Left cardiac atrium (tissue), 4 donors: ENCODE measurements at regions not wholly inside any gene's neighbourhood (a gene's known extent, or its start where the extent isn't known, plus 50 kb on each side); places are given as distances from the start of the nearest gene placed in this dataset.
"Not testable (repeated sequence)": the region's sequence is repeated elsewhere in the genome, so short reads cannot be mapped to it uniquely, and the experiment has no call there.

Experiments used
- ATAC-seq, 2 donors: fragments of 200-7000 bp; cut with Tn5 transposase; one replicate each; pipeline ENCODE4 v1.9.1; 2020; ENCODE audit warnings: mild to moderate bottlenecking in 2 of 2, moderate library complexity in 2 of 2
- DNase-seq: peaks from one replicate; pipeline ENCODE4 v3.0.0-alpha.2; 2020
- intact Hi-C, 2 donors: fragments of 100-400 bp; cut with DNase I; formaldehyde crosslinking; loops; one replicate each; pipeline versions ENCODE4 v1.14.1 to v1.15.1; 2022 to 2023
- donor health status: DM: no; HTN: yes; CAD: no.
- donor health status: DM: no; HTN: yes; CAD: no; lungs with severe emphysema.
- donor health status: DM: yes; HTN: yes; CAD: no.
- donor health status: Dilated cardiomyopathy.

DNA sequence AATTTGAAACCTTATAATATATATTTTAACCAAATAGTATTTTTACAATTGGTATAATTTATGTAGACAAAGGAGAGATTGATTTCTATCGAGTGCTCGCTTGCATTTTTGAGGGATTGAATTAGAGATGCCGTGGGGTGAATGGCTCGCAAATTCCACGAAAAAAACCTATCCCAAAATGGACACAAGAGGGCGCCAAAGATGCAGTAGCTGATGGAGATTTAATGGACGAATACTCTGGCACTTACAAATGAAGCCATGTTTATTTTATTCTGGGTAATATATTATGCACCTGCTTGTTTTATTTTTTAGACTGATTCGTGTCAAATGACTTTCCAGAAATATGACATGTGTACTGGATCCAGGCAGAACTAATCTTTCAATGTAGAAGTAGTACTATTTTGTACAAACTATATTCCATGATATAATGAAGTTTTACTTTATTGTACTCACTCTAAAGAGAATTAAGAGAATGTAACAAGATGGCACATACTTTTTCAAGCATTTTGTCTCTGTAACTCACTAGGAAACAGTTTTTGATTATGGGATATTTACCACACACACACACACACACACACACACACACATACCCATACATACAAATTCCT lies 505.4 kb downstream of the PLCL1 start:
- intact Hi-C loops: loop anchor here in 1 of 2 donors (5.0 kb wide), 1 partner anchor 1178 kb away; no protein-coding TSS in a partner anchor
- ATAC-seq (peak in 1 of 2 donors; percentile 23), DNase-seq (no peak)

DNA sequence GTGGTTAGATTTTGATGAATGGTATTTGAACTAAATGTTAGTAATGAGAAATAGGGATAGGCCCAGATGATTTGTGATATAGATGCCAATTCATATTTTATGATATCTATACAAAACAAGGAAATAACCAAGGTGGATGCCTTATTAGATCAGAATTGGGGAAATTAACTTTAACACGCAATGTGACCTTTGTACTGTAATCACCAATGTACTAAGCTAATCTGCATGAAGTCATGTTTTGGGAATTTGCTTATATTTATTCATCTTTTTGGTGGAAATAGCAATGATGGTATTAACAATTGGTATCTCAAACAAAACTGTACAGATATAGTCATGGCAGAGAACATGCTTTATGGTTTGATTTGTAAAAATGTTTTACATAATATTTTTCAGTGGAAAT lies 504.7 kb downstream of the PLCL1 start:
- DNase-seq: no peak
- ATAC-seq: no peak
- intact Hi-C loops: no loop called here

DNA sequence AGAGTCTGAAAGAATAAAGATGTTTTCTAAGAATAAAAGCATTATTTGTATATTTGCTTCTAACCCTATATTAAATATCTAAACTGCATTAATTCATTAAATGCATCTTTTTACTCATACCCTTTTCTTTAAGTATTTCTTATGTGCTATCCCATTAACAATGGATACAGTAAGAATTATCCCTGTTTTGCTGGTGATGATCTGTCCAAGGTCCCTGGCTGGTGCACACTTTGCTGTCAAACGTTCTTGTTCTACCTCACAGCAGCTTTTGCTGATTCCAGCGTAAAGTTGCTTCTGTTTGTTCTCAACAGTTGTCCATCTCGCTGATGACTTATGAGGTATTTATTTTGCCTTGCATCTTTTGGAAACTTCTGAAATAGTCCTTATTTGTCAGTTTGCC lies 504.0 kb downstream of the PLCL1 start:
- ATAC-seq (no peak), DNase-seq (no peak)
- intact Hi-C loops: no loop called here

DNA sequence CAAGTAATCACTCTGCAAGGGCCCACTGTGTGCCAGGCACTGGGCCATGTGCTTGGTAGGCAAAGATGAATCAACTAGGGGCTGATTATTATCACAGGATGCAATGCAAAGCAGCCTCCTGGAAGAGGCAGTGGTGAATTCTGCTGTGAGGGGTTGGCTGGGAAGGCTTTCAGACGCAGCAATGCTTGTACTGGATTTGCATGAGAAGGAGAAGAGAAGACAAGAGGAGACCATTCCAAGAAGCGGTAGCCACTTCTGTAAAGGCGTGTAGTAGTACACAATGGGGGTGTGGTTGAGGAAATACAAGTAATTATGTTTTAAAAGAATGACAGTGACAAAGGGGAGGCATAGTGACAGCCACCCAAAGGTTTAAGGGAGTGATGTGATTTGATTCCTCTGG lies 502.7 kb downstream of the PLCL1 start:
- DNase-seq (no peak), ATAC-seq (no peak)
- intact Hi-C loops: no loop called here

DNA sequence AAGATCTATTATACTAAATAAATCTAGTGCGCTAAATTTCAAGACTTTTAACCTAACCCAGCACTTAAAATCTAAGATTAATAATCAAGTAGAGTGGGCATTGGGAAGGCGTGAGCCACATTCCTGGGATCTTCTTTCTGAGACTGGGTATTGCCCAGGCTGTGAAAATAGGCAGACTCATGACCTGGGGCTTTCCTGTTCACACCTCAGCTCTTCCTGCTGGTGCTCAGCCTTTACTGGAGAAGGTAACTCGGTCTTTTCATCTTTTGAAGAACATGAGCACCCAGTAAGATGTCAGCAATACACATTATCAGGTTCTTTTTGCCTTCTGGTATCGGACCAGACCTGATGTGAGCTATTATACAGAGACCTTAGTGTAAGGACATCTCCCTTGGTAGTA lies 500.5 kb downstream of the PLCL1 start:
- intact Hi-C loops: no loop called here
- no peak for DNase-seq
- ATAC-seq: no peak

DNA sequence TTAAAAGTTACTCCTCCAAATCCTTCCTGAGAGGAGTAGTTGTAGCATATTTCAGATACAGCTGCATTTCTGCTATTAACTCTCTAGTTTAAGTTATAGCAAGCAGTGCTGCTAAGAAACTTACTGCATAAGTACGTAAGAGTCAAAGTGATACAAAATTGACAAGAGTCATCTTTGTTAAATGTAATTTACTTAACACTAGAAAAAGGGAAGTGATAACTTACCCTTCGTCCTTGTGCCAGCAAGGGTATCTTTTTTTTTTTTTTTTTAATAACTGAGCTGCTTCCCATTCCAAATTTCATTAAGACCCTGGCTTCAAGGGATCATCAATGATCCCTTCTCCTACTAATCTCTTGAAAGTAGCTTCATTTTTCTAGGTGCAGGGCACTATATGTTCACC lies 493.0 kb downstream of the PLCL1 start:
- intact Hi-C loops: loop anchor here (2.0 to 5.0 kb wide), 2 partner anchors 495 kb away; partner anchors contain the start of gene PLCL1 (in 1 of the 2)
- ATAC-seq (no peak), DNase-seq (no peak)

DNA sequence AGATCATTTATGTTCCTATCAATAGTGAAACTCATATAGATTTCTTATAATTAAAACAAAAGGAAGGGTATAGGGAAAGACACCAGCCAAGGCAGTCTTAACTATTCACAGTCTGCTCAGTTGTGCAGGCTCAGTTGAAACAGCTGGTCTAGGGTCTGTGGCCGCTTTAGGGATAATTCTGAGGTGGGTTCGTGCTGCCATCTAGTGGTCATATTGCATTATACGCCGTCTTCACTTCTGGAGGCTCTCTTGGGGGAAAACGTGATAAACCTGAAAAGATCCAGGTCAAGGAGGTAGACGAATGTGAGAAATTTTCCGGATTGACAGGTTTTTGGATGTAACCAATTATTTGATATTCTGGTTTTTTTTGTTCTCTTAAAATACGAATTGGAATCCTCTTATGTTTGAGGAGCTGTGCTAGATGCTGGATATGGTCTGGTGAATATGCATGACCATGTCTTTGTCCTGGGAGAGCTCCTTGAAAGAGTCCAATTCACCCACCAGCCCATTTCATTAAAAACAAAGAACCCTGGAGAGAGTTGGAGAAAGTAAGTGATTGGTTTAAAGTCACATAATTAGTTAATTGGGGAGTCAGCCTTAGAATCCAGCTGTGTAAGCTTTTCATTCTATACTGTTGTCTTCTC lies 492.4 kb downstream of the PLCL1 start:
- ATAC-seq (peak; percentile 75 to 77), DNase-seq (peak; percentile 25)

DNA sequence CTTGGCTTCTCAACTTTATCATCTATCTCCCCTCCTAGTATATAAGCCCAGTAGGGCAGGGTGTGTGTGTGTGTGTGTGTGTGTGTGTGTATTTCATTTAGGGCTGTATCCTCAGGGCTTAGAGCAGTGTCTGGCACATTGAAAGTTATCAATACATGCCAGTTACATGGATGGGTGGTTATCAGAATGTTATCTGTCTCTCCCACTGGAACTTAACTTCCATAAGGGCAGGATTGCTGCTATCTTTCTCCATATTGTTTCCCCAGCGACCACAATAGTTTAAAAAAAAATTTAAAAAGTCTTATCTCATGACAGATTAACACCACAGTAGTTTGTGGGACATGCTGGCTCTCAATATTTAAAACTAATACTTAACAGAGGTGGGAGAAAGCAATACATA lies 488.9 kb downstream of the PLCL1 start:
- no peak for ATAC-seq
- DNase-seq: no peak
- intact Hi-C loops: no loop called here

More for the DNA sequence above, 492.4 kb downstream of the PLCL1 start:
- intact Hi-C loops: loop anchor here (2.0 to 5.0 kb wide), 2 partner anchors 494 kb away; partner anchors contain the start of gene PLCL1 (in 1 of the 2)

DNA sequence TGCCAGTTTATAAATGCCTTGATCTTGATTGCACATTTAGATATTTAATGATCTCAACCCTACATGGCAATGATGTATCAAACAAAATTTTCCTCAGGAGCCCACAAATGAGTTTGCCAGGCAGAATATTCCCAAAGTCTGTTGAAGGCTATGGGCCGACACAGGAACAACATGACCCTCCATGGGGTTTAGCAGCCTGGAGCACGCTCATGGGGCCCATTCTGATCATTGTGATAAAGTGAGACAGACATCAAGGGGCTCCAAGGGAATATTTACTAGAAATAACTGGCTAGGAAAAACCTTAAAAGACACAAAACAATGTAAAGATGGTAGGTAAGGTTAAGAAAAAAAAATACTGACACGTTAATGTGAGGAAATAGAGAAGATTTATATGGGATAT lies 485.4 kb downstream of the PLCL1 start:
- ATAC-seq: no peak
- no peak for DNase-seq
- intact Hi-C loops: no loop called here

DNA sequence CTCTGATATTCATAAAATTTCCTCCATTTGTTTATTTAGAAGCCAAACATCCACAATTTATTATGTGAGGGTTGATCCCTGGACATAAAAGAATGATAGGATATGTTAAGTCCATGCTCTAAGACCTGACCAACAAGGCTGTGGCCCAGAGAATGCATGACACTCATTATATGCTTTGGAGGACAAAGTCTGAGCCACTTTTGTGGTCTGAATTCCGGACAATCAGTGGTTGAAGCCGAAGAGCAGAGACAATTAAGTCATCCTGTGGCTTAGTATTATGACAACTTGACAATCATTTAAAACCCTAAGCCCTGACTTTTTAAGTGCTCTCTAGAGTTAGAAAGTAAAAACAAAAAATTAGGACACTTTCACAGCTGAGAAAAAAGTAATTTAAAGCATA lies 483.3 kb downstream of the PLCL1 start:
- ATAC-seq (no peak), DNase-seq (no peak)
- intact Hi-C loops: no loop called here

DNA sequence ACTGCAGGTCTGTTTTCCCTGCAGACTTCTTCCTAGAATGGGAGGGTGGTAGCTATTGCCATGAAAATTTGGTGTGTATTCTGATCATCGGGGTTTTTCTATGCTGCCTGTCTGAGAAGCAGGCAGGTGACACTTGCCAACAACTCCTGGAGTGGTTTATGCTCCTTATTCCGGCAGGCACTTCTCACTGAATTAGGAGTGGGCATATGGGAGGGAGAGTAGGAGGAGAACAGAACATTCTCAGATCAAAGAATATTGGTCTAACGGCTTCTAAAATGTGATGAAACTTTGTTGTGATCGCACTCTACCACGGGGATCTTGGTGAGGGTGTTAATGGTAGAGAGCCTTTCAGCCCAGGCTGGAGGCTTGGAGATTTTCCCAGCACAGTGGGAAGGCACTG lies 480.8 kb downstream of the PLCL1 start:
- intact Hi-C loops: no loop called here
- DNase-seq (no peak), ATAC-seq (no peak)

DNA sequence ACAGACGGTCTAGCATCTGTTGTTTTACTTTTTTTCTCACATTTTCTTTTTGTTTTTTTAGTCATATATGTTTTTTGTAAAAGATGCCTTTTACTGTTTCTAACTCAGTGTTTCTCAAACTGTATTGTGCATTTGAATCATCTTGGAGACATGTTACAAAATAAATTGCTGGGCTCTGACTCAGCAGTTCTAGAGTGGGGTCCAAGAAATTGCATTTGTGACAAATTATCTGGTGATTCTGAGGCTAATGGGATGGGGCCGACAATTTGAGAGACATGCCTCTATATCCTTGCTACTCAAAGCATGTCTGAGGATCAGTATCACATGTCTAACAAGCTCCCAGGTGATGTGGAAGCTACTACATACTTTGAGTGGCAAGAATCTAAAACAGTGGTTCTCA lies 478.8 kb downstream of the PLCL1 start:
- intact Hi-C loops: no loop called here
- ATAC-seq: no peak
- DNase-seq: no peak

DNA sequence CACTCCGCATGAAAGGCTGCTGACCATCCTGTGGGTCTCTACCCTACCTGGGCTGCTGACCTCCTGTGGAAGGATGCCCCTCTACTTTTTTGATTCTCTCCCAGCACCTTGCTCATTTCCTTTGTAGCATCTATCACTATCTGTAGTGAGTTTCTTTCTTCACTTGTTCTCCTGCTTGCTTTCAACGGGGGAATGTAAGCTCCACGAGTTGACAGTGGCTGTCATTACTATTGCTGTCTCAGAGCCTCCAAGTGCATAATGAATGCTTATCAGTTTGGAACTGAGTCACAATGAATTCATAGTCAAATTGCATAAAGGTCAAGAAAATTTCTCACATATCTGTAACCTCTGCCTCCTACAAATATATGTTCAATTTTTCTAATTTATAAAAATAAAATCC lies 477.7 kb downstream of the PLCL1 start:
- intact Hi-C loops: no loop called here
- no peak for DNase-seq
- no peak for ATAC-seq

DNA sequence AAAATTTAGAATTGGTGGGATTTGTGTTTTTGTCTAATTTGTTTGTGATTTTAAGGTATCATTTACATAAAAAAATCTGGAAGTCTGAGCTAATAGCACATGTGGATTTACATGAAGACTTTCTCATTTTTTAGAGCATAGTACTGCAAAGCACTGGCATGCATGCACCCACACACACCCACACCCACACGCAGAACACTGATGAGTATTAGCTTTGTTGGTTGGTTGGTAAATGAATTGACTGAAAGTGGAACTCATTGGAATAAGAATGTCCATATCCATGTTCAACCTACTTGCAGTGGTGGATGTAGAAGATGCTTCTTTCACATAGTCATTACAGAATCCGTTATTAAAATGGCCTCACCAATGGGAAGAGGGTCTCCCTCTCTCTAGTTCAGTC lies 475.8 kb downstream of the PLCL1 start:
- ATAC-seq (no peak), DNase-seq (no peak)
- intact Hi-C loops: no loop called here

DNA sequence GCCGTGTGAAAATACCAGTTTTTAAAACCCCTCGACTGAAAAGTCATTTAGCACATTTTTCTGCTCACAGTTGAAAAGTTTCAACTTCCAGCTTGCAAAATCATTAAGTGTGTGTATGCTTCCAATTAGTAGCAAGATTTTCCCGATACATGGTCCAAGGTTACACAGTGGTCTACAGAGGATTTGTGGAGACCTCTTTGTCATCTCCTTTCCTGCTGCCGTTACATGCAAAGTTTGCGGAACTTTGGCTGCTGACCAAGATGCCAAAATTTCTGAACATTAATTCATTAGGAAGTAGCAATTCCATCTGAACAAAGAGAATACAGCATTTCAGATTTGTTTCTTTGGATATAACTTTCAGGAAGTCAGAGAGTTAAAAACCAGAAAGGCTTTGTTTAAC lies 474.6 kb downstream of the PLCL1 start:
- intact Hi-C loops: no loop called here
- DNase-seq: no peak
- ATAC-seq: no peak

DNA sequence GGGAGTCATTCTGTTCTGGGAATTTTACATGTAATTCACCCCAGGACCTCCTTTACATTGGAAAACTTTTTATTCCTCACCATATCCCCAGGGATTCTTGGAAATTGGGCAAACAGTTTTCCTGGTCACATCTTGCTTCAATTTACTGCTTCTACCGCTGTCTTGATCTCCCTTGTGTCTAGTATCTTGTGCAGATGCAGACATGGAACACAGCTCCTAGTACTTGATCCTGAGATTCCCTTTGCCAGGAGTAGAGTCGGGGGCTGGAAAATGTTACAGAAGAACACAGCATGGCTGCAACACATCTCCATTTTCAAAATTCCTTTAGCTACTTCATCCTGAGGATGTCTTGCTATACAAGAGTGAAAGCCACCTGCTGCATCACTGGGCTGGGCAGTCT lies 472.8 kb downstream of the PLCL1 start:
- intact Hi-C loops: no loop called here
- ATAC-seq (no peak), DNase-seq (no peak)

DNA sequence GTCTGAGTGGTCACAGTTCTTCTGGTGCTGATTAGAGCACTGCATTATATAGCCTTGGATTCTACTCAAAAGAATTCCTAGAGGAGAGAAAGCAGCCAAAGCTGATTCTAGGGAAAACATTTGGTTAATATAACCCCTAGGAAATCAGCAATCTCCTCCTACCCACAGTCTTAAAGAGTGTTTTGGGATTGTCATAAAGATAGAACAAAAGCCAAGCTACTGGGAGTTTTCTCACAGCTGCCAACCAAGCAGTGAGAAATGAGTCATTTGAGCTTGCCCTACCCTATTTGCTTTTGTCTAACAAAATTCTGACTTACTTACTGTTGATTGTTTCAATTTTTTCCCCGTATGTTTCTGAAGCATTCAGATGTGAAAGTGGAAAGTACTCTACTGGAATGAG lies 469.3 kb downstream of the PLCL1 start:
- peak in 1 of 2 donors; percentile 27 for ATAC-seq
- no peak for DNase-seq
- intact Hi-C loops: no loop called here

DNA sequence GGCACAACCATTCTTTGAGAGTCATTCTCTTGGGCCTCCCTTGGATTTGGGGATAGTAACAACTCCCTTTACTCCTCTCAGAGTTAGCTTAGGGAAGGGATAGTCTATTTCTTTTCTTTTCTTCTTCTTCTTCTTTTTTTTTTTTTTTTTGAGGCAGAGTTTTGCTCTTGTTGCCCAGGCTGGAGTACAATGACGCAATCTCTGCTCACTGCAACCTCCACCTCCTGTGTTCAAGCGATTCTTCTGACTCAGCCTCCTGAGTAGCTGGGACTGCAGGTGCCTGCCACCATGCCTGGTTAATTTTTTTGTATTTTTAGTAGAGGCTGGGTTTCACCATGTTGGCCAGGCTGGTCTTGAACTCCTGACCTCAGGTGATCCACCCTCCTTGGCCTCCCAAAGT lies 465.8 kb downstream of the PLCL1 start:
- ATAC-seq, intact Hi-C loops, DNase-seq: not testable (repeated sequence)

DNA sequence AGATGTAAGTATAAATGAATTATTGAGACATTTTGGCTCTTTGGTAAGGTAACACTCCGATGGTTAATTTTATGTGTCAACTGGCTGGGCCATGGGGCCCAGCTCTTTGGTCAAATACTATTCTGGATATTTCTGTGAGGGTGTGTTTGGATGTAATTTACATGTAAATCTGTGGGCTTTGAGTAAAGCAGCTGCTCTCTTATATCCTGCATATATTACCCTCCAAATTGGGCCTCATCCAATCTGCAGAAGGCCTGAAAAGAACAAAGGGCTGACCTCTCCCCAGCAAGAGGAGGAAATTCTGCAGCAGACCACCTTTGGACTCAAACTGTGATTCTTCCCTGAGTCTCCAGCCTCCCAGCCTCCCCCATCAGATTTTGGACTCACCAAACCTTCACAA lies 464.1 kb downstream of the PLCL1 start:
- intact Hi-C loops: no loop called here
- ATAC-seq: no peak
- no peak for DNase-seq

DNA sequence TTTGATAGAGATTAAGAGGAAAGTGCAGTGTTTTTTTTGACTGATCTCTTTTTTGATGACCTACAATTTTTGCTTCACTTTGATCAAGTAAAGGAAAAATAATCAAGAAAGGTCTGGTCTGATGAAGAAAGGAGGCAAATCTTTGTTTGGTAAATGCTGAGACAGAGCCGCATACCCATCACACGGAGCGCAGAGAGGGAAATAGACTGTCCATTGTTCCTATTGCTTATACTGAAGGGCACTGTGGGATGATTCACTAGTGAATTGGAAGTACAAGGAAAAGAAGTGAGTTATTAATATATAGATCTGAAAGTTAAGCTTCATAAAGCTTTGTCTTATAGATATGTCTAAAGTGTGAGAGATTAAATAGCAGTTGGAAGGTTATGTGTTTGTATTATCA lies 455.1 kb downstream of the PLCL1 start:
- no peak for DNase-seq
- intact Hi-C loops: no loop called here
- ATAC-seq: no peak

DNA sequence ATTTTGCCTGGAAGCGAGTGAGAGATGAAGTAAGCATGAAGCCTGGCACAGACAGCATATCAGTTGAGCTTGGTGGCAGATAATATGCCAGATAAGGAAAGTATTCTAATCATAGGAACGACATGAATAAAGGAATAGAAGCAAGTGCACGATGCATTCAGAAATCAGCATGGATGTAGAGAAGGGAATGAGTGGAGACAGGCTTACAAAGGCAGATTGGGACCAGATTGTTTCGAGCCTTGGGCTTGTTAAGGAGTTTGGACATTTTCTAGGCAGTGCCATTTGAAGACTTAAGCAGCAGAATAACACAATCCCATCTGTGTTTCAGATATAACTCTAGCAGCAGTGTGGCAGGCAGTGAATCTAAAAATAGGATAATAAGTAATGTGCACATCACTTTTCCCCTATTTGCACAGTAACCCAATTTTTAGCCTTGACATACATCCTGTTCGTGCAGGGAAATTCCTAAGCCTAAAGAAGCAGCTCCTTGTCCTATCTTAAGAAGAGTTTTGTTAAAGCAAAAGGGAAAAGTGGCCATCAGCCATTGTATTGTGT lies 450.2 kb downstream of the PLCL1 start:
- no peak for DNase-seq
- ATAC-seq: no peak

More for the DNA sequence above, 450.2 kb downstream of the PLCL1 start:
- intact Hi-C loops: no loop called here
